GM21825 (cell line): ENCODE measurements at regions not wholly inside any gene's neighbourhood (a gene's known extent, or its start where the extent isn't known, plus 50 kb on each side); places are given as distances from the start of the nearest gene placed in this dataset.
"Not testable (repeated sequence)": the region's sequence is repeated elsewhere in the genome, so short reads cannot be mapped to it uniquely, and the experiment has no call there.

Source experiments
- ATAC-seq: cut with Tn5 transposase; IDR thresholded peaks from one replicate; pipeline ENCODE4 v1.9.1; 2021; ENCODE audit warnings: mild to moderate bottlenecking, moderate library complexity; ENCODE audit not compliant: unreplicated experiment

DNA sequence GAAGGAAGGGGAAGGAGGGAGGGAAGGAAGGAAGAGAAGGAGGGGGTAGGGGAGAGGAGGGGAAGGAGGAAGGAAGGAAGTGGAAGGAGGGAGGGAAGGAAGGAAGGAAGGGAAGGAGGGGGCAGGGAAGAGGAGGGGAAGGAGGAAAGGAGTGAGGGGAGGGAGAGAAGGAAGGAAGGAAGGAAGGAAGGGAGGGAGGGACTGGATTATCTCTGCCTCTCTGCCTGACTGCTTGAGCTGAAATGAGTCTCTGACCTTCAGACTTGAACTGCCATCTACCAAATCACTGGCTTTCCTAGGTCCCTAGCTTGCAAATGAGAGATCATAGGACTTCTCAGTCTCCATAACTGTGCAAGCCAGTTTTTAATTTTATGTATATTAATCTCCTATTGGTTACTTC lies 436.8 kb downstream of the PREX1 start:
- ATAC-seq = no peak

DNA sequence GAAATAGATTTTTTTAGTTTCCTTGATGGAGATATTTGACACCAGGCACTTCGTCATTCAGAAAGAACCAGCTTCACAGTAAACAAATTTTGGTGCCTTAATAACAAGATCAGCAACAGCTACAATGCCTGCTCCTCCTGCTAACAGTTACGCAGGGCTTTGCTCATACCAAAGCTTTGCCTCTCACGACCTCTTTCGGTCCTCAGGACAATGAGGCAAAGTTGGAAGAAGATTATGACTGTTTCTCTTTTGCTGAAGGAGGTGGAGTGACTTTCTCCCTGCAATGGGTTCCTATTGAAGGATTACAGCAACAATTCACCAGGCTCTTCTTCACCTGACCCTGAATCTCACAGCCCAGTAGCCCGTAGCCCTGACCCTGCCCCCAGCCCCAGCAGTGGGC lies 440.1 kb downstream of the PREX1 start:
- no peak for ATAC-seq

DNA sequence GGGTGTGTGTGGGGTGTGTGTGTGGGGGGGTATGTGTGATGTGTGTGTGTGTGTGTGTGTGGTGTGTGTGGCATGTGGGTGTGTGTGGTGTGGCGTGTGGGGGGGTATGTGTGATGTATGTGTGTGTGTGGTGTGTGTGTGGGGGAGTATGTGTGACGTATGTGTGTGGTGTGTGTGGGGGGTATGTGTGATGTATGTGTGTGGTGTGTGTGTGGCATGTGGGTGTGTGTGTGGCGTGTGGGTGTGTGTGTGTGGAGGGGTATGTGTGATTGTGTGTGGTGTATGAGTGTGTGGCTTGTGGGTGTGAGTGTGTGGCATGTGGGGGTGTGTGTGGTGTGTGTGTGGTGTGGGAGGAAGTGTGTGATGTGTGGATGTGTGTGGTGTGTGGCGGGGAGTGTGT lies 442.3 kb downstream of the PREX1 start:
- ATAC-seq = no peak

DNA sequence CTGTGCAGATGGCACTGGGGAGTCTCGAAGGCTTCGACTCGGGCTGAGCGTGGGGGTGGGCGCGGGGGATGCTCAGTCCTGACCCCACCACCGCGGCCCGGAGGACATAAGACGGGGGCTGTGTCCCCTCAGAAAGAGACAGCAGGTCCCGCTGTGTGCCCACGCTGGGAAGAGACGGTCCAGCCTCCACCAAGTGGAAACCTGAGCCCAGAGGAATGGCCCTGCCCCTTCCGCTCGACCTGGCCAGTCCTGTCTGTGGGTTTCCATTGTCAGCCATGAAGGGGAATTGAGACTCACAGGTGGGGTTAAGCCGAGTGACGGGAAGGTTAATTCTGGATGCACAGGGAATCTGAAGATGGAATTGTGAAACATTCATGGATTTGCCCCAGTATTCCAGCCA lies 442.7 kb downstream of the PREX1 start:
- no peak for ATAC-seq

DNA sequence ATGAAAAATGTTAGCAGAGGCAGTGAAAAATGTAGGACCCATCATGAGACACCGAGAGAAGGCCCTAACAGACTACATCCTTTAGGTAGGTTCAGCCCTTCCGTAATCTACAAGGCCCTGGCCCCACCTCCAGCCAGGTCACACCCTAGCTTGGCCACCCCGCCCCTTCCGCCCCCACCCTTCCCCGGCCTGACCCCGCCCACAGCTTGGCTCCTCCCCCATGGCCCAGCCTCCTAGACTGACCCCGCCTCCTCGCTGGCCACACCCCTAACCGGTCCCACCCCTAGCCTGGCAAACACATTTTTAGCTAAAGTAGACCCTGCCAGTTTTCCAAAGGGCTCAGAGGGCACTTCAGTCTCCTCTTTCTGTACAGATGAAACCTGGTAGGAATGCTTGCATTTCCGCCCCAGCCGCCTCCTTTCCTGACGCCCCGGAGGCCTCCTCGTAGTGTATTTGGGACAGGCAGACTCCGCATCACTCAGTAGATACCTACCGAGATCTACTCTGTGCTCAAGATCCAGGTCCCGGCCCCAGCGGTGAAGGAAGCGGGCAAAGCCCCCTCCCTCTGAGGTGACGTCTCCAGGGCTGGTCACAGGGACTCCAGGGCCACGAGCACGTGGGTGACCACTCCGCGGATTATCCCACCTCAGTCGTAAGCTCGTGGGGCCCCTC lies 443.5 kb downstream of the PREX1 start:
- no peak for ATAC-seq

DNA sequence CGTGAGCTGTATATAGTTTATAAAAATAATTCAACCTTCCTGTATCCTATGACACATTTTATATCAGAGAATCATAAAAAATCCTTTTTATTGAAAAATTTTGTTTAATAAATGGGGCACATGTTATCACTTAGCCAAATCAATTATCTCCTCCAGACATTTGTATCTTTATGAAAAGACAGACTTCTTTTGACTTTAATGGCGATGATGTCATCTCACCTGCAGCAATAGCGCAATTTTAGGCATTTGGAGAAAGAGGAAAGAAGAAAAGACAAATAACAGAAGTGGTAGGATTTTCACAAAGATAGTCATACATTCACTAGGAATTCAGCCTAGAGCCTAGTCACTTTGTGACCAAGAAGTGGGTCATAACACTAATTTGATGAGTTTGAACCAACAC lies 444.5 kb downstream of the PREX1 start:
- no peak for ATAC-seq

DNA sequence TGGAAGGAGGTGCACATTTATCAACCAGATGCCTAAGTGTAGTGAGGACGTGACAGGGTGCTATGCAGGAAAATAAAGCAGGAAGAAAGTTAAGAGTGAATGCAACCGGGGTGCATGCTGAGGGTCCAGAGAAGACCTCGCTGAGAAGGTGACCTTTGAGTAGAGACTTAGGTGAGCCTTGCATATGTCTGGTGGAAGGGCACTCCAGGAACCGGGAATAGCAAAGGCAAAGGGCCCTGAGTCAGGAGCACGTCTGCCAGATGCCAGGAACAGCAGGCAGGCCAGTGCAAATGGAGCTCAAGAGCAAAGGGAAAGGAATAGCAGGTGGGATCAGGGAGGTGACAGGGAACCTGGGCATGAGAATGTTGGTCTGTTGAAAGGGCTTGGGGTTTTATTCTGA lies 445.5 kb downstream of the PREX1 start:
- no peak for ATAC-seq

DNA sequence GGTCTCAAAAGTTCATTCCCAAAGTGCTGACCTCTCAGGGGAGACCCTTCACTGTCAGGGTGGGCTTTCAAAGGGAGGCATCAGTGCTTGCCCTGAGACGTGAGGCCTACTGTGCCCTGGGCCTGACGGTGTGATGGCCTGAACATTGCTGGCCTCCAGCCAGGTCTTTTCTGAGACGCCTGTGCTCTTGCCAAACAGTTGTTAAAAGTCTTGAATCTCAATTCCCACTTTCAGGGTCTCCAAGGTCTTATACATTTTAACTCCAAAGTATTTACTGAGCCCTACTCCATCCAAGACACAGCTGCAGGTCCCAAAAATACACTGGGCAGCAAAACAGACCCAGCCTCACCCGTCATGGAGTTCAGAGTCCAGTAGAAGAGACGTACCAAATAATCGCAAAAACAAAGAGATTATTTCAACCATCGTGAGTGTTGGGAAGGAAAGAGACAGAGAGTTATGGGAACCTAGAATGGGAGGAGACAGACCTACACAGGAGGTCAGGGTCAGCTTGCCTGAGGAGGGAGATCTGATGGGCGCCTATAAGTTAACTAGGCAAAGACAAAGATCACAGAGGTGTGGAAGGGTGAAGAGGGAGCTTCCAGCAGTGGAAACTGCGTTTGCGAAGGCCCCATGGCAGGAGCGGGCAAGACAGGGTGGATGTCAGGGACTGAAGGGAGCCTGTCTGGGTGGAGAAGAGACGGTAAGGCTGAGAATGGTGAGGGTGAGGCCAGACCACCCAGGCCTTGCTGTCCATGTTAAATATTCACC lies 446.3 kb downstream of the PREX1 start:
- no peak for ATAC-seq

DNA sequence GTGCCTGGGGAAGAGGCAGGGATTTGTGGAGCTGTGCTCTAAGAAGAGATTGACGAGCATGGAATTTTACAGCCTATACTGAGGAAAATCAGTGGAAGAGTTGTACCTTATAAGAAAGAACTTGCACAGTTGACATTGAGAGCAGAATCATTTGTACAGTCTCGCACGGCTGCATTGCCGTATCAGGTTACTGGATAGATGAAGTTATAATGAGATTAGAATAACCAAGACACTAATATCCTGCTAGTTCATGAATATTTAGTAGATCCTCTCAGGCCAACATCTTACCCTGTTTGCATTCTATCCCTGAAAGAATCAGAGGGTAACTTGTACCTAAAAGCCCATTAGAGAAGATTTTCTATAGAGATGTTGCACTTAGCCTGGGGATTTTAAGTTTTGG lies 447.1 kb downstream of the PREX1 start:
- no peak for ATAC-seq

DNA sequence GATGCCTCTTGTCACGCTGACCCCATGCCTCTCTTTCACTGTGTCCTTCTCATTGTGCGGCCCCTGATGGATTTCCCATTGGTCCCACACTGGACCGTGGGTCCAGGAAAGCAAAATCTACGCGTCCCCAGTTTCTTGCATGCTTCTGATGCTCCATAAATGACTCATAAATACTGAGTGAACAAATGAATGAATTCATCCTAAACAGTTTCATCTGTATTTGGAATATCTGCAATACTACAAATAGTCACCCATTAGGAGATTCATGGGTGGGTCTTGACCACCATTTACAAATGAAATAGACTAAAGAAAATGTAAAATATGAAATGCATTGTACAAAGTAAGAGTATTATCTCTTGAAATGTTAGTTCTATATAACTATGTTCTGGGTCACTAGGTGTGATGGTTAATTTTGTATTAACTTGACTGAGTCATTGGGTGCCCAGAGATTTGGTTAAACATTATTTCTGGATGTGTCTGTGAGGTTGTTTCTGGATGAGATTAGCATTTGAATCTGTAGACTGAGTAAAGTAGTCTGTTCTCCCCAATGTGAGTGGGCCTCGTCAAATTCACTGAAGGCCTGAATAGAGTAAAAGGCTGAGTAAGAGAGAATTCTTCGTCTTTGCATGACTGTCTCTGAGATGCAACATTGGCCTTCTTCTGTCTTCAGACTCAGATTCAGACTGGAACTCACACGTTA lies 448.7 kb downstream of the PREX1 start:
- ATAC-seq = no peak

DNA sequence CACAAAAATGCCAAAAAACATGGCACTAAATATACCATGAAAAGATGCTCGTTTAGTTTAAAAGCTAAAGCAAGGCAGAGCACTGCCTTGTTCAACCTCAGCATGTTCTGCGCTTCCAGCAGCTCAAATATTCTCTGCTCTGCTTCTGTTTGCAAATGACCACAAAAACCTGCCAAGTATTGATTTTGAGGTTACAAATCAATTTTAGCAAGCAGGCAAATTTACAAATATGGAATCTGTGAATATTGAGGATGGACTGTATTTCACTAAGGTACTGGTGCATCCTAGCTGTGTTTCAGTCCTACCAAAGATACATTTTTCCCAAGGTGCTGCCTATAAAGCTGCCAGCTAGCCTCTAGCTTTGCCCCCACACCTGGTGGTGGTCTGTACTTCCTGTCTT lies 449.9 kb downstream of the PREX1 start:
- no peak for ATAC-seq

DNA sequence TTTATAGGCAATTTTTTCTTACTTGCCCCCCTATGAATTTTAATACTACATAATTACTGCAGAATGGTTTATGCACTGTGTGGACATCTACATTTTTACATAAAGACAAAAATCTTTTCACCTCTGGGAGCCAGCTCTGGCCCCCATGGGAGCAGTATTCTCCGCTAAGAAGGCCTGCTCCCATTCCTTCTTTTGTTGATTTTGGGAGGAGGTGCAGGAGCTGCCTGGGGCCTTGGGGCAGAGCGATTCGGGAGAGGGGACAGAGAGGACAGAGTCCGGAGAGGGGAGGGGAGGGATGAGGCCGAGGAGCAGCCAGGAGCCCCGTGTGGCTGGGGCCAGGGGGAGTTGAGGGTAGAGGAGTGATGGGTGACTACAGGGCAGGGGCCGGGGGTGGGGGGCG lies 452.0 kb downstream of the PREX1 start:
- no peak for ATAC-seq

DNA sequence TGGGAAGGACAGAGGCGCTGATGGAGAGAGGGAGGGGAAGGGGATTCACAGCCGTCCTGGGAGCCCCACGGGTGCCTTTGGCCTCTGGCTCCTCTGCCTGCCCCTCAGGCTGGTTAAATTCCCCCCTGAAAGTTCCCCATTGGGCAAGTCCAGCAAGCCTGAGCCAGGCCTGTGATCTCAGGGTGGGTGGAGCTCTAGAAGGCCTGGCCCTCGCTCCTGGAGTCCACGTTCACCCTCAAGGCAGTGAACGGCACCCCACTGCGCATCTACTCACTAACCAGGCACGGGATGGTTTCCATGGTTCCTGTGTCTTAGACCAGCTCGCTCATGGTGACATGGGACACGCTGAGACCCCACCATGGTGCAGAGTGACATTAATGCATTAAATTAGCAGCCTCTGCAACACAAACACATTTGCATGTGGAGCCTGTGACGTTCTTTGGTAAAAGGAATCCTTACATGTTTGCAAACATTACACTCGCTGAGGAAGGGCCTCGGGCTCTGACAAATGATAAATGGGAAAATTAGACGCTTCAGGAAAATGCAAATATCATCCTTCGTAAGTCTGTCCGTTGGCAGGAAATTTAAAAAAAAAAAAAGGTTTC lies 452.7 kb downstream of the PREX1 start:
- ATAC-seq = no peak

DNA sequence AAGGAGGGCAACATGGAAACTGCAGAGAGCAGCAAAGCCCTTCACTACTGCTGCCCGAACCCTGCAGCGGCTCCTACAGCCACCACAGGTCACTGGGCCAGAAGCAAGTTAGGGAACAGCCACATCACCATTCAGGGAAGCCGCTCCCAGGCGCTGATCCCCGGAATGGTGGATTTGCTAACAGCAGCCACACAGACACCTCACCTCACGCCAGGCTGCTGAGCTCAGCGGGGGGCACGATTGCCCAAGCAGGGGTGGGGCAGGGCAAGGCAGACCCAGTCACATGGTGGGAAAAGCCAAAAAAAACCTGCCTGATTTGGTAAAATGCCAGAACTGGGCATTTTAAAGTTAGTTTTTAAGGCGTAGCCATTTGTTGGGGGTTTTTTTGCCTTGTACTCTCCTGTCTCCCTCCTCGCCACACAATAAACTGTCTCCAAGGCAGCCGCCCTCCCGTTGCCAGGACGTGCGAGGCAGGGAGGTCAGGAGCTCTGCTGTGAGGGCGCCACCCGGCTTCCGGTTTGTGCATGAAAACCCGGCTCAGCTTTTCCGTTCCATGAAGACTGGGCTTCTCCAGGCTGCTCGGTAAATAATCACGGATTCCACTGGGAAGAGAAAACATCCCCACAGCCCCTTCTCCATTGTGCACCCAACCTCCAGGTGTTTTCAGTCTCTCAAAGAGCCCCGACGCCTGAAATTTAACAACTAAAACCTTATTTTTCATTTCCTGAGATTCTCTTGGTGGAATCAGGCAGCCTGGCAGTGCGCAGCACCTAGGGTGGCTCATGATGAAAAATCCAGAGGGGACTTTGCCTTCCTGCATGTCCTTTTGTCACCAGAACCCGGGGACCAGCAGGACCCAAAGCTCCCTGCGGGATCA lies 453.5 kb downstream of the PREX1 start:
- not testable (repeated sequence) for ATAC-seq

DNA sequence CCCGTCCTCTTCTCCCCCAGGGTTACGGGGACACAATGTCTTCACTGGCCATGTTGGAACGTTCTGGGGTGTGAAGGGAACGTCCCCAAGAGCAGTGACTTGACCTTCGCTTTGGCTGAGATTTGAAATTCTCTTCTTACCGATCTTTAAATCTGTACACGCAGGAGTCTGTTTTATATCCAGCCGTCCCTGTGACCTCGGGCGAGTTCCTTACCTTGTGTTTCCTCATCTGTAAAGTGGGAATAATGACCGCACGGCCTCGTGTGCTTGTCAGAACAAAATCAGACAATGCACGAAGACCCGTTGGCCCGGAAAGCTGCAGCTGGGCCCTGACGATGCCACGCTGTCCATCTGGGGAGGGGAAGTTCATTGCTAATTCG lies 454.3 kb downstream of the PREX1 start:
- no peak for ATAC-seq

DNA sequence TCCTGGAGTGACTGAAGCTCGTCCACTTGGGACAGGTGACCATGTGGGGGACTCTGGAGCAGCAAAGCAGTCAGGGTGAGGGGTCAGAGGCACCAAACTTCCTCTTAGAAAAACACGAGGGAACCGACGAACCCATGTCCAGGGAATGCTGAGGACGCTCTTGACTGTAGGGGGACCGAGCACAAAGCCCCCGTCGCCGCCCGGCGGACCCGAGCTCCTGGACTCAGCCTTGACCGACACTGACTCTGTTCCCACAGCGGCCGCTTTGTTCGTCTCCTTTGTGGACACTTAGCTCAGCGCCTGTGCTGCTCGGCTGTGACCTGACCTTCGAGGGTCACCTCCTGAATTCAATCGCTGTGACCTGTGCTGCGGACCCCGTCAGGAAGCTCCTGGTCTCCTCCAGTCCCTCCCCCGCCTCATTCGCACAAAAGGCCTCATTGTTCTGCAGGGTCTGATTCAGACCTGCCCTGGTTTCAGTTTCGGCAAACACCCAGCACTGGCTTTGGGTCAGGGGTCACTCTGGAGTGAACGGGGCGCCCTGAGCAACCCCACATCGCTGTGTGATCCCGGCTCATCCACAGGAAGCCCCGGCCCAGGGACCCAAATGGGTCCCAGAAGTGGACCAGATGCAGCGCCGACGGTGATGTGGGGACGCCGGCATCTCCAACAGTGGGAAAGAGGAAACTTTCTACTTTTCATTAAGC lies 454.8 kb downstream of the PREX1 start:
- not testable (repeated sequence) for ATAC-seq

DNA sequence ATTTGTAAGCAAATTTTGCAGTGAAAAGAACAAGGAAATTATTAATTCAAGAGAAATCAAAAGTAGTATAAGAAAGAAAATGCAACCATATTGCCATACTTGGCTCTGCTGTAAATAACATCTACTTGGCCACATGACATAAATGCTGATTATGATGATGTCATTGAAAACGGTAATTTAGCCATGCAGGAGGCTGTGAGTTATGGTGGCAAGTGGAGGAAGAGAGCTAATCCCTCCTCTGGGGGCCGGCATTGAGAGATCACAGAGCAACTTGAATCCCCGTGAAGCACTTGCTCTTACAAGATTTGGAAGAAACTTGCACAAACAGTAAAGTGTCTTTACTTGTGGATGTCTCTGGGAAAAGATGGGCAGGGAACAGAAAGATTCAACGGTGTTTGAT lies 456.6 kb downstream of the PREX1 start:
- ATAC-seq = no peak

DNA sequence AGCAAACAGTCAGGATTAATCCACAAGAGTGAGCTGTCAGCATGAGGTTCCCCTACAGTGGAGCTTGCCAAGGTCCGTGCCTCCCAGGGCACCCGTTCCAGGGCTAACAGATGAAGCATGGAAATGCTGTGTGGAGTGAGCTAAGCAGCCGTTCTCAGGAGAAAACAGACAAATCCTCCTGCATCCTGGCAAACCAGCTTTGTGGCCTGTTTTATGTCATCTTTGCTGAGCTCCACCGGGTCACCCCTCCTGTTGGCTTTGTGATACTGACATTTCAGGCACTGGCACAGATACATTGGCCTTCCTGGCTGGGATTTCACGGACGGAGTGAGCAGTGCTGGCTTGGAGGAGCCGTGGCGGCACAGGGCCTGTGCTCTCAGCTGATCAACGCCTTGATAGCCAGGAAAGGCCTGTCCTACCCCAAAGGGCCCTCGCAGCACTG lies 459.2 kb downstream of the PREX1 start:
- ATAC-seq = not testable (repeated sequence)

DNA sequence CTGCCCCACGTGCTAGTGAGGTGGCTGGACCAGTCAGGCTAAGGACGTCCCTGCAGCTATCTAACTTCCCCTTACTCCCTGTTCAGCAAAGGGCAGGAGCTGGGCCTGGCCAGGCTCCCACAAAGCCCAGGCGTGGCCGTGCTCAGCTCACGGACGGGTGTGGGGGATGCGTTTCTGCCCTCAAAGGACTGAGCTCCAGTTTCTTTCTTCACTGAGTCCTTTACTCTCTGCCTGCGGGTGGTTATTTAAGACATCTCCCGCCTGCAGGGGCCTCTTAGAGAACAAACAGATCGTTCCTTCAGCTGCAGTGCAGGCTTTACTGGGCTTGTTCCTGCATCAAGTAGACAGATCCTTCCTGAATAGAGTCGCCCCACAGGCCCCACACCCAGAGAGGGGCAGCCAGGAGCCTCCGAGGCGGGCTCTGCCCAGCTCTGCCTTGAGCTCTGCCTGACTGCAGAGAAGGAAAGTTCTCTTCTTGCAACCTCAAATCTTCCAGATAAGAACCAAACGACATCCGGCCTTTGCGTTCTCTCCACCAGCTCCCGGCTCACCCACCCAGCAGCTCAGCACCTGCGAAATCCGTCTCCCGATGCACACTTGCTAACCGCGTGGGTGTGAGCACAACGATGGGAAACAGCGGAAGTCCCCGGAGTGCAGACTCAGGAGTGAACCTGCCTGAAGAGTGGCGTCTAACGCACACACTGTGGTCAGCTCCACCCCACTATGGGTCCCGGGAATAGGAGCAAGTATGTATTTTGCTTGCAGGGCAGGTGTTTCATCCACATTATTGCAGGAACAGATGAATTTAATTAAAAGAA lies 460.0 kb downstream of the PREX1 start:
- not testable (repeated sequence) for ATAC-seq
